ENCODE measurements at regions not wholly inside any gene's neighbourhood (a gene's known extent, or its start where the extent isn't known, plus 50 kb on each side); places are given as distances from the start of the nearest gene placed in this dataset.
A peak's percentile ranks its signal among the peaks of the same experiment; 100 is the strongest.

DNA sequence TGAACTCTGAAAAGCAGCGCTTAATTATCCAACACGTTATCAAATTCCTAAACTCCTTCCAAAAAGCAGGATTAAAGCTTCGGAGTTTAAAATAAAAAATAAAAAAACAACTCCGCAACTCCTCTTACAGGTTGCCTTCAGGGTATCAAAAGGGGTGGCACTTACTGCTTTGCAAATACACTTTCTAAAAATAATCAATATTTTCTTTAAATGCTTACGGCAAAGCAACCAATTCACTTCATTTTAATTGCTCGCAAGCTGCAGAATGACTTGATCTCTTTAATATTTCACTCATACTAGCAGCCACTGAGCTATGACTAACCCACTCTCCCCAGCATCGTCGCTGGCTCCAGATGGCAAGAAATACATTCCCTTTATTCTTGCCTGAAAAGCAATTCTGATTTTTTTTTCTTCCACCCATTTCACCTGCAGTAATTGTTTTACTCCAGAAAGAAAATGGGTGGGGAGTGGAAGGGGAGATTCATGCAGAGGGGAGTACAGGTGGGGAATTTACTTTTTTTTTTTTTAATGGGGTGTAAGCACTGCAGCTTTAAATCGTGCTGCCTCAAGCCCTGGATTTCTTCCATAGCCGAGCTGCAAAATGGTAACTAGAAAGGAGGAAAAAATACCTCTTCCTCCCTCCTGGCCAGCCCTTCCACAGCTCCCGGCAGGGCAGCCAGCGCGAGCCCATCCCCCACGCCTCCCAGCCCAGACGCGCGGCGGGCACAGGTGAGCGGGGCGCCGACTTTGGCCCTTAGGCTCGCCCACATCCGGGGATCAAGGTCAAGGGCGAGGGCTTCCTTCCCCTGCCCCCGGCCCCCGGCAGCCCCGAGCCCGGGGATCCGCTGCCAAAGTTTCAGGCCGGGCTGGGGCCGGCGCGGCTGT lies 54.2 kb upstream of the FHIP2A start (continued):
- TF ChIP-seq, protein P1, sequence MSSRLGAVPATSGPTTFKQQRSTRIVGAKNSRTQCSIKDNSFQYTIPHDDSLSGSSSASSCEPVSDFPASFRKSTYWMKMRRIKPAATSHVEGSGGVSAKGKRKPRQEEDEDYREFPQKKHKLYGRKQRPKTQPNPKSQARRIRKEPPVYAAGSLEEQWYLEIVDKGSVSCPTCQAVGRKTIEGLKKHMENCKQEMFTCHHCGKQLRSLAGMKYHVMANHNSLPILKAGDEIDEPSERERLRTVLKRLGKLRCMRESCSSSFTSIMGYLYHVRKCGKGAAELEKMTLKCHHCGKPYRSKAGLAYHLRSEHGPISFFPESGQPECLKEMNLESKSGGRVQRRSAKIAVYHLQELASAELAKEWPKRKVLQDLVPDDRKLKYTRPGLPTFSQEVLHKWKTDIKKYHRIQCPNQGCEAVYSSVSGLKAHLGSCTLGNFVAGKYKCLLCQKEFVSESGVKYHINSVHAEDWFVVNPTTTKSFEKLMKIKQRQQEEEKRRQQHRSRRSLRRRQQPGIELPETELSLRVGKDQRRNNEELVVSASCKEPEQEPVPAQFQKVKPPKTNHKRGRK (CRISPR knock-in tag; IDR thresholded peaks at IDR 0.05; ENCODE audit: borderline replicate concordance), result no peak
- TF ChIP-seq NR2C2 (CRISPR knock-in tag; IDR thresholded peaks at IDR 0.05) (no peak), ZNF121 (CRISPR knock-in tag; IDR thresholded peaks at IDR 0.05) (no peak), MYBL2 (CRISPR knock-in tag; IDR thresholded peaks at IDR 0.05) (peak; percentile 70; the same call in 1 of the 2 replicates), SP1 (CRISPR knock-in tag; conservative IDR thresholded peaks at IDR 0.05) (0 out of 2 replicates have a peak, but pooled peaks have one; percentile 47), ZNF232 (CRISPR knock-in tag; IDR thresholded peaks at IDR 0.05) (no peak), FOXJ3 (CRISPR knock-in tag; IDR thresholded peaks at IDR 0.05; ENCODE audit: borderline replicate concordance) (no peak), OVOL2 (CRISPR knock-in tag; IDR thresholded peaks at IDR 0.05; ENCODE audit: borderline replicate concordance) (no peak), NFE2L1 (CRISPR knock-in tag; IDR thresholded peaks at IDR 0.05) (no peak), SOX15 (CRISPR knock-in tag; IDR thresholded peaks at IDR 0.05) (no peak), TP53 (CRISPR knock-in tag; IDR thresholded peaks at IDR 0.05) (peak; percentile 37; the same call in 1 of the 2 replicates), ZNF396 (CRISPR knock-in tag; IDR thresholded peaks at IDR 0.05; ENCODE audit: borderline replicate concordance) (no peak), ZNF263 (CRISPR knock-in tag; IDR thresholded peaks at IDR 0.05; ENCODE audit: low read depth) (no peak), ZNF219 (CRISPR knock-in tag; IDR thresholded peaks at IDR 0.05; ENCODE audit: borderline replicate concordance) (no peak), GRHL2 (CRISPR knock-in tag; IDR thresholded peaks at IDR 0.05; ENCODE audit: insufficient replicate concordance, severe bottlenecking) (no peak), RORB (CRISPR knock-in tag; IDR thresholded peaks at IDR 0.05) (no peak), FOXK1 (CRISPR knock-in tag; IDR thresholded peaks at IDR 0.05) (peak; percentile 52; the same call in 1 of the 2 replicates), NR1H2 (CRISPR knock-in tag; IDR thresholded peaks at IDR 0.05) (no peak)
- TF ChIP-seq, protein P2, sequence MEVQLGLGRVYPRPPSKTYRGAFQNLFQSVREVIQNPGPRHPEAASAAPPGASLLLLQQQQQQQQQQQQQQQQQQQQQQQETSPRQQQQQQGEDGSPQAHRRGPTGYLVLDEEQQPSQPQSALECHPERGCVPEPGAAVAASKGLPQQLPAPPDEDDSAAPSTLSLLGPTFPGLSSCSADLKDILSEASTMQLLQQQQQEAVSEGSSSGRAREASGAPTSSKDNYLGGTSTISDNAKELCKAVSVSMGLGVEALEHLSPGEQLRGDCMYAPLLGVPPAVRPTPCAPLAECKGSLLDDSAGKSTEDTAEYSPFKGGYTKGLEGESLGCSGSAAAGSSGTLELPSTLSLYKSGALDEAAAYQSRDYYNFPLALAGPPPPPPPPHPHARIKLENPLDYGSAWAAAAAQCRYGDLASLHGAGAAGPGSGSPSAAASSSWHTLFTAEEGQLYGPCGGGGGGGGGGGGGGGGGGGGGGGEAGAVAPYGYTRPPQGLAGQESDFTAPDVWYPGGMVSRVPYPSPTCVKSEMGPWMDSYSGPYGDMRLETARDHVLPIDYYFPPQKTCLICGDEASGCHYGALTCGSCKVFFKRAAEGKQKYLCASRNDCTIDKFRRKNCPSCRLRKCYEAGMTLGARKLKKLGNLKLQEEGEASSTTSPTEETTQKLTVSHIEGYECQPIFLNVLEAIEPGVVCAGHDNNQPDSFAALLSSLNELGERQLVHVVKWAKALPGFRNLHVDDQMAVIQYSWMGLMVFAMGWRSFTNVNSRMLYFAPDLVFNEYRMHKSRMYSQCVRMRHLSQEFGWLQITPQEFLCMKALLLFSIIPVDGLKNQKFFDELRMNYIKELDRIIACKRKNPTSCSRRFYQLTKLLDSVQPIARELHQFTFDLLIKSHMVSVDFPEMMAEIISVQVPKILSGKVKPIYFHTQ (CRISPR knock-in tag; IDR thresholded peaks at IDR 0.05), result no peak
- TF ChIP-seq, protein P3, sequence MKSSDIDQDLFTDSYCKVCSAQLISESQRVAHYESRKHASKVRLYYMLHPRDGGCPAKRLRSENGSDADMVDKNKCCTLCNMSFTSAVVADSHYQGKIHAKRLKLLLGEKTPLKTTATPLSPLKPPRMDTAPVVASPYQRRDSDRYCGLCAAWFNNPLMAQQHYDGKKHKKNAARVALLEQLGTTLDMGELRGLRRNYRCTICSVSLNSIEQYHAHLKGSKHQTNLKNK (CRISPR knock-in tag; IDR thresholded peaks at IDR 0.05), result no peak
- TF ChIP-seq, protein P4, sequence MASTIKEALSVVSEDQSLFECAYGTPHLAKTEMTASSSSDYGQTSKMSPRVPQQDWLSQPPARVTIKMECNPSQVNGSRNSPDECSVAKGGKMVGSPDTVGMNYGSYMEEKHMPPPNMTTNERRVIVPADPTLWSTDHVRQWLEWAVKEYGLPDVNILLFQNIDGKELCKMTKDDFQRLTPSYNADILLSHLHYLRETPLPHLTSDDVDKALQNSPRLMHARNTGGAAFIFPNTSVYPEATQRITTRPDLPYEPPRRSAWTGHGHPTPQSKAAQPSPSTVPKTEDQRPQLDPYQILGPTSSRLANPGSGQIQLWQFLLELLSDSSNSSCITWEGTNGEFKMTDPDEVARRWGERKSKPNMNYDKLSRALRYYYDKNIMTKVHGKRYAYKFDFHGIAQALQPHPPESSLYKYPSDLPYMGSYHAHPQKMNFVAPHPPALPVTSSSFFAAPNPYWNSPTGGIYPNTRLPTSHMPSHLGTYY (CRISPR knock-in tag; IDR thresholded peaks at IDR 0.05), result no peak
- TF ChIP-seq, protein P5, sequence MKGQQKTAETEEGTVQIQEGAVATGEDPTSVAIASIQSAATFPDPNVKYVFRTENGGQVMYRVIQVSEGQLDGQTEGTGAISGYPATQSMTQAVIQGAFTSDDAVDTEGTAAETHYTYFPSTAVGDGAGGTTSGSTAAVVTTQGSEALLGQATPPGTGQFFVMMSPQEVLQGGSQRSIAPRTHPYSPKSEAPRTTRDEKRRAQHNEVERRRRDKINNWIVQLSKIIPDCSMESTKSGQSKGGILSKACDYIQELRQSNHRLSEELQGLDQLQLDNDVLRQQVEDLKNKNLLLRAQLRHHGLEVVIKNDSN (CRISPR knock-in tag; IDR thresholded peaks at IDR 0.05), result no peak
- TF ChIP-seq, protein P6, sequence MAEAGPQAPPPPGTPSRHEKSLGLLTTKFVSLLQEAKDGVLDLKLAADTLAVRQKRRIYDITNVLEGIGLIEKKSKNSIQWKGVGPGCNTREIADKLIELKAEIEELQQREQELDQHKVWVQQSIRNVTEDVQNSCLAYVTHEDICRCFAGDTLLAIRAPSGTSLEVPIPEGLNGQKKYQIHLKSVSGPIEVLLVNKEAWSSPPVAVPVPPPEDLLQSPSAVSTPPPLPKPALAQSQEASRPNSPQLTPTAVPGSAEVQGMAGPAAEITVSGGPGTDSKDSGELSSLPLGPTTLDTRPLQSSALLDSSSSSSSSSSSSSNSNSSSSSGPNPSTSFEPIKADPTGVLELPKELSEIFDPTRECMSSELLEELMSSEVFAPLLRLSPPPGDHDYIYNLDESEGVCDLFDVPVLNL (CRISPR knock-in tag; IDR thresholded peaks at IDR 0.05; ENCODE audit: borderline replicate concordance, low read depth), result no peak
- TF ChIP-seq, protein P7, sequence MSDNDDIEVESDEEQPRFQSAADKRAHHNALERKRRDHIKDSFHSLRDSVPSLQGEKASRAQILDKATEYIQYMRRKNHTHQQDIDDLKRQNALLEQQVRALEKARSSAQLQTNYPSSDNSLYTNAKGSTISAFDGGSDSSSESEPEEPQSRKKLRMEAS (CRISPR knock-in tag; IDR thresholded peaks at IDR 0.05), result no peak
- TF ChIP-seq, protein P8, sequence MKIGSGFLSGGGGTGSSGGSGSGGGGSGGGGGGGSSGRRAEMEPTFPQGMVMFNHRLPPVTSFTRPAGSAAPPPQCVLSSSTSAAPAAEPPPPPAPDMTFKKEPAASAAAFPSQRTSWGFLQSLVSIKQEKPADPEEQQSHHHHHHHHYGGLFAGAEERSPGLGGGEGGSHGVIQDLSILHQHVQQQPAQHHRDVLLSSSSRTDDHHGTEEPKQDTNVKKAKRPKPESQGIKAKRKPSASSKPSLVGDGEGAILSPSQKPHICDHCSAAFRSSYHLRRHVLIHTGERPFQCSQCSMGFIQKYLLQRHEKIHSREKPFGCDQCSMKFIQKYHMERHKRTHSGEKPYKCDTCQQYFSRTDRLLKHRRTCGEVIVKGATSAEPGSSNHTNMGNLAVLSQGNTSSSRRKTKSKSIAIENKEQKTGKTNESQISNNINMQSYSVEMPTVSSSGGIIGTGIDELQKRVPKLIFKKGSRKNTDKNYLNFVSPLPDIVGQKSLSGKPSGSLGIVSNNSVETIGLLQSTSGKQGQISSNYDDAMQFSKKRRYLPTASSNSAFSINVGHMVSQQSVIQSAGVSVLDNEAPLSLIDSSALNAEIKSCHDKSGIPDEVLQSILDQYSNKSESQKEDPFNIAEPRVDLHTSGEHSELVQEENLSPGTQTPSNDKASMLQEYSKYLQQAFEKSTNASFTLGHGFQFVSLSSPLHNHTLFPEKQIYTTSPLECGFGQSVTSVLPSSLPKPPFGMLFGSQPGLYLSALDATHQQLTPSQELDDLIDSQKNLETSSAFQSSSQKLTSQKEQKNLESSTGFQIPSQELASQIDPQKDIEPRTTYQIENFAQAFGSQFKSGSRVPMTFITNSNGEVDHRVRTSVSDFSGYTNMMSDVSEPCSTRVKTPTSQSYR (CRISPR knock-in tag; IDR thresholded peaks at IDR 0.05), result peak; percentile 53; the same call in 1 of the 2 replicates
- TF ChIP-seq, protein P9, sequence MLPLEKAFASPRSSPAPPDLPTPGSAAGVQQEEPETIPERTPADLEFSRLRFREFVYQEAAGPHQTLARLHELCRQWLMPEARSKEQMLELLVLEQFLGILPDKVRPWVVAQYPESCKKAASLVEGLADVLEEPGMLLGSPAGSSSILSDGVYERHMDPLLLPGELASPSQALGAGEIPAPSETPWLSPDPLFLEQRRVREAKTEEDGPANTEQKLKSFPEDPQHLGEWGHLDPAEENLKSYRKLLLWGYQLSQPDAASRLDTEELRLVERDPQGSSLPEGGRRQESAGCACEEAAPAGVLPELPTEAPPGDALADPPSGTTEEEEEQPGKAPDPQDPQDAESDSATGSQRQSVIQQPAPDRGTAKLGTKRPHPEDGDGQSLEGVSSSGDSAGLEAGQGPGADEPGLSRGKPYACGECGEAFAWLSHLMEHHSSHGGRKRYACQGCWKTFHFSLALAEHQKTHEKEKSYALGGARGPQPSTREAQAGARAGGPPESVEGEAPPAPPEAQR (CRISPR knock-in tag; IDR thresholded peaks at IDR 0.05), result no peak

All from WTC11 (cell line).